Tibial artery (tissue), 4 donors: ENCODE measurements at regions not wholly inside any gene's neighbourhood (a gene's known extent, or its start where the extent isn't known, plus 50 kb on each side); places are given as distances from the start of the nearest gene placed in this dataset.
"Not testable (repeated sequence)": the region's sequence is repeated elsewhere in the genome, so short reads cannot be mapped to it uniquely, and the experiment has no call there.

ENCODE experiments used
- DNase-seq, 2 donors: peaks; one replicate each; pipeline ENCODE4 v3.0.0-alpha.2; 2019
- H3K27ac ChIP-seq, 2 donors: fragments of 200-600 bp; sonication (generic) in 1 of 2; 1 replicate in 1 of 2; 2 replicates in 1 of 2; pipeline ENCODE4 v1.5.1; 2018 to 2019; ENCODE audit warnings: mild to moderate bottlenecking in 1 of 2
- H3K27me3 ChIP-seq, 2 donors: fragments of 200-600 bp; sonication (generic) in 1 of 2; one replicate each; pipeline versions ENCODE4 v1.5.1 to v1.6.0; 2016 to 2019
- H3K36me3 ChIP-seq, 3 donors: fragments of 200-600 bp; sonication (generic) in 2 of 3; one replicate each; pipeline ENCODE4 v1.5.1; 2016 to 2019; ENCODE audit warnings: mild to moderate bottlenecking in 2 of 3
- H3K4me1 ChIP-seq, 4 donors: fragments of 200-600 bp; sonication (generic) in 2 of 4; 1 replicate in 3 of 4; 2 replicates in 1 of 4; pipeline ENCODE4 v1.5.1; 2016 to 2019
- H3K4me3 ChIP-seq, 2 donors: fragments of 200-600 bp; sonication (generic) in 1 of 2; 1 replicate in 1 of 2; 2 replicates in 1 of 2; pipeline ENCODE4 v1.5.1; 2018 to 2019; ENCODE audit warnings: mild to moderate bottlenecking in 2 of 2
- H3K9me3 ChIP-seq, 3 donors: fragments of 200-600 bp; sonication (generic) in 1 of 3; one replicate each; pipeline ENCODE4 v1.5.1; 2016 to 2019
- intact Hi-C: fragments of 100-400 bp; cut with DNase I; formaldehyde crosslinking; loops from one replicate; pipeline ENCODE4 v1.15.0; 2023; ENCODE audit warnings: low total_unique reads
- TF ChIP-seq, protein P1 (sequence below), 2 experiments: fragments of 200-600 bp in 1 of 2; fragments of 450-650 bp in 1 of 2; IDR thresholded peaks; one replicate each; pipeline ENCODE4 v1.5.1; 2017 to 2019; ENCODE audit warnings: antibody characterized with exemption in 2 of 2, mild to moderate bottlenecking in 1 of 2, moderate library complexity in 1 of 2

DNA sequence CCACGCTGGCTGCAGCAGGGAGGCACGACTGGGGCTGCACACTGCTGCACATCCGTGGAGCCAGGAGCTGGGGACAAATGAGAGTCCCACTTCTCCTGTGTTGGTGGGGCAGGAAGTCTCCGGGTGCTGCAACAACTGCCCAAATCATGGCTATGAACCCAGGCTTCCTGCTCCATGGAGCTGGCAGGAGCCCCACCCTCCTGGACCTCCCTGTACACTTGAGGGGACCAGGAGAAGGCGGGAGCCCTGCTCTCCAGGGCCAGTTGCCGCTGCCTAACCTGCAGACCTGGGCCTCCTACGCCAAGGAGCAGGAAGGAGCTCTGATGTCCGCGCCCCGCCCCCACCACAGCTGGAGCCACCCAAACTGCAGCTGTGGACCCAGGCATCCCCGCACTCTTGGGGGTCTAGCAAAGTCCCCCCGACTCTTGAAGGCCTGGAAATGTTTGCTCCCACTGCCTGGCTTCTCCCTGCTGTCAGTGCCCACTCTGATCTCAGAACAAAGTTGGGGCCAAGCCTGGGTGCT, 752.1 kb upstream of the PCDH20 start:
- no peak for DNase-seq

DNA sequence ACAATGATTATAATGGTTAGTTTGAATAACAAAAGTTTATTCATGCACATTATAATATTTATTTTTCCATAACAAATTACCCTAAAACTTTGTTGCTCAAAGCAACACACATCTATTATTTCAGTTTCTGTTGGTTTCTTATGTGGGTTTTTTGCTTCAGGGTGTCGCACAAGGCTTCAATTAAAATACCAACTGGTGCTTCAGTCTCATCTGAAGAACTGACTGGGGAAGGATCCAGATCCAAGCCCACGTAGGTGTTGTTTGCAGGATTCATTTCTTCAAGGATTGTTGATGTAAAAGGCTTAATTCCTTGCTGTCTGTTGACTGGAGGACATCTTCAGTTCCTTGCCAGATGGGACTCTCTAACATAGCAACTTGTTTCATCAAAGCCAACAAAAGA, 747.2 kb upstream of the PCDH20 start:
- no peak for DNase-seq
- intact Hi-C loops, result no loop called here
- Histone ChIP-seq H3K4me1 (no peaks in the 10 kb centered on the region), H3K27ac (no peak overlapping the region), H3K36me3 (no peaks in the 10 kb centered on the region), H3K9me3 (no peaks in the 10 kb centered on the region), H3K27me3 (no peaks in the 10 kb centered on the region), H3K4me3 (no peak overlapping the region)
- TF ChIP-seq, protein P1, sequence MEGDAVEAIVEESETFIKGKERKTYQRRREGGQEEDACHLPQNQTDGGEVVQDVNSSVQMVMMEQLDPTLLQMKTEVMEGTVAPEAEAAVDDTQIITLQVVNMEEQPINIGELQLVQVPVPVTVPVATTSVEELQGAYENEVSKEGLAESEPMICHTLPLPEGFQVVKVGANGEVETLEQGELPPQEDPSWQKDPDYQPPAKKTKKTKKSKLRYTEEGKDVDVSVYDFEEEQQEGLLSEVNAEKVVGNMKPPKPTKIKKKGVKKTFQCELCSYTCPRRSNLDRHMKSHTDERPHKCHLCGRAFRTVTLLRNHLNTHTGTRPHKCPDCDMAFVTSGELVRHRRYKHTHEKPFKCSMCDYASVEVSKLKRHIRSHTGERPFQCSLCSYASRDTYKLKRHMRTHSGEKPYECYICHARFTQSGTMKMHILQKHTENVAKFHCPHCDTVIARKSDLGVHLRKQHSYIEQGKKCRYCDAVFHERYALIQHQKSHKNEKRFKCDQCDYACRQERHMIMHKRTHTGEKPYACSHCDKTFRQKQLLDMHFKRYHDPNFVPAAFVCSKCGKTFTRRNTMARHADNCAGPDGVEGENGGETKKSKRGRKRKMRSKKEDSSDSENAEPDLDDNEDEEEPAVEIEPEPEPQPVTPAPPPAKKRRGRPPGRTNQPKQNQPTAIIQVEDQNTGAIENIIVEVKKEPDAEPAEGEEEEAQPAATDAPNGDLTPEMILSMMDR (IDR thresholded peaks at IDR 0.05), result no peak

More for the DNA sequence above, 752.1 kb upstream of the PCDH20 start:
- Histone ChIP-seq H3K9me3 (no peaks in the 10 kb centered on the region), H3K4me3 (no peak overlapping the region), H3K36me3 (no peaks in the 10 kb centered on the region), H3K4me1 (no peaks in the 10 kb centered on the region), H3K27me3 (no peaks in the 10 kb centered on the region), H3K27ac (no peak overlapping the region)
- TF ChIP-seq, protein P1 (IDR thresholded peaks at IDR 0.05), result no peak
- intact Hi-C loops, result no loop called here

DNA sequence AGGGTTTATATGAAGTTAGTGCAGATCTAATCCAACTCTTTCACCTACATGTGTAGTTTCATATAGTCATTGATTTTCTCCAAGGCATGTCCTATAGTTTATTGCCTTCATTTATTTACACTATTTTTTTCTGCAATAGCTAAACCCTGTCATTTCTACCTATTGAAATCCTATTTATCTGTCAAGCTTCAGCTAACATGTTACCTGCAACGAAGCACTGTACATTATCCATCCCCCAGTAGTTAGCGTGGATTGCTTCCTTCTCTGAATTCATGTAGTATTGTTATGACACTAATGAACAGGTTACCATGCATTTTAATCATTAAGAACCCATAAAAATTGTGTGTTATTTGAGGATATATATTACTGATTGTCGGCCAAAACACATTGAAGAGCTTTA, 742.9 kb upstream of the PCDH20 start:
- no peaks in the 10 kb centered on the region for H3K9me3 ChIP-seq
- H3K27me3 ChIP-seq, result no peaks in the 10 kb centered on the region
- no peak for DNase-seq
- H3K36me3 ChIP-seq, result no peaks in the 10 kb centered on the region
- H3K4me3 ChIP-seq, result no peak overlapping the region
- intact Hi-C loops, result no loop called here
- H3K27ac ChIP-seq, result no peak overlapping the region
- TF ChIP-seq, protein P1 (IDR thresholded peaks at IDR 0.05), result no peak
- no peaks in the 10 kb centered on the region for H3K4me1 ChIP-seq

DNA sequence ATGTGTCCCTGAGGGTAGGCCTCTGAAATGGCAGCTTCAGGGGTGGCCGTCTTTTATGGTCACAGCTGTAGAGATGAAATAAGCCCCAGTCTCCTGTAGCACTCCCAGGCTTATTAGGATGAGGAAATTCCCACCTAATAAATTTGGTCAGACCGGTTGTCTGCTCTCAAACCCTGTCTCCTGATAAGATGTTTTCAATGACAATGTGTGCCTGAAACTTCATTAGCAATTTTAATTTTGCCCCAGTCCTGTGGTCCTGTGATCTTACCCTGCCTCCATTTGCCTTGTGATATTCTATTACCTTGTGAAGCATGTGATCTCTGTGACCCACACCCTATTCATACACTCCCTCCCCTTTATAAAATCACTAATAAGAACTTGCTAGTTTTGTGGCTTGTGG, 736.1 kb upstream of the PCDH20 start:
- H3K27me3 ChIP-seq, H3K27ac ChIP-seq, H3K4me3 ChIP-seq, intact Hi-C loops, H3K9me3 ChIP-seq, DNase-seq, H3K4me1 ChIP-seq, H3K36me3 ChIP-seq: not testable (repeated sequence)

DNA sequence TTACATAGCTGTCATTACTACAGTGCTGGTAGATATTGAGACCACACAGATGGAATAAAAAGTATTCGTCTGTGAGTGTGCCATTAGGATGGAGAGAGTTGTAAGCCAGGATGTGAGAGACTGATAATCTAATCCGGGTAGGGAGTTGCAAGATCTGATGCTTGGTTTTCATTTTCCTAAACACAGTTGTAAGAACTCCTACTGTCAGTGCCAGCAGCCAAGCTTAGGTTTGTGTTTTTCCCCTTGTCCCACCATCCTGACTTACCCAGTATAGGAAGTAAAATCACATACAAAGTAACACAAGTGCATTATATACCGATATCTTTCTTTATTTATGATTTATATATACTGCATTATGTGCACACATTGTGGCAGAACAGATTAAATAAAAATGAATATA, 726.4 kb upstream of the PCDH20 start:
- peaks cover 0 to 4% (median 3%) of the 10 kb centered on the region in 3 donors for H3K9me3 ChIP-seq
- TF ChIP-seq, protein P1 (IDR thresholded peaks at IDR 0.05), result no peak
- H3K4me1 ChIP-seq, result no peaks in the 10 kb centered on the region
- intact Hi-C loops, result no loop called here
- H3K27ac ChIP-seq, result no peak overlapping the region
- no peak overlapping the region for H3K4me3 ChIP-seq
- H3K27me3 ChIP-seq, result no peaks in the 10 kb centered on the region
- no peaks in the 10 kb centered on the region for H3K36me3 ChIP-seq
- DNase-seq, result no peak

DNA sequence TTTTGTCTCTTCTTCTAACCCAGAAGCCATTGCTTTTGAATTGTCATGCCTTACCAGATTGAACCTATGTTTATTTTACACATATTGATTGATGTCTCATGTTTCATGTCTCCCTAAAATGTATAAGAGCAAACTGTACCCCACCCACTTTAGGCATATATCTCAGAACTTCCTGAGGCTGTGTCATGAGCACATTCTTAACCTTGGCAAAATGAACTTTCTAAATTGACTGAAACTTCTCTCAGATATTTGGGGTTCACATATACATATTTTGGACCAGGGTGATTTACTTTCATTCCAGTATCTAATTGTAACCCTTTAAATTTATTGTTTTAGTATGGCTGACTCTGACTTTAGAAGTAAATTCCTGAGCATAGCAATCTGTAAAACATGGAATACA, 723.9 kb upstream of the PCDH20 start:
- no peak overlapping the region for H3K27ac ChIP-seq
- no peaks in the 10 kb centered on the region for H3K36me3 ChIP-seq
- H3K4me1 ChIP-seq, result no peaks in the 10 kb centered on the region
- TF ChIP-seq, protein P1 (IDR thresholded peaks at IDR 0.05), result no peak
- no peaks in the 10 kb centered on the region for H3K27me3 ChIP-seq
- peaks cover 0 to 4% (median 3%) of the 10 kb centered on the region in 3 donors for H3K9me3 ChIP-seq
- intact Hi-C loops, result no loop called here
- no peak for DNase-seq
- H3K4me3 ChIP-seq, result no peak overlapping the region
